Transverse colon (tissue), 3 donors: ENCODE measurements at regions not wholly inside any gene's neighbourhood (a gene's known extent, or its start where the extent isn't known, plus 50 kb on each side); places are given as distances from the start of the nearest gene placed in this dataset.

Source experiments
- CTCF ChIP-seq, 5 experiments: fragments of 200-600 bp in 3 of 5; fragments of 450-650 bp in 2 of 5; sonication (generic) in 3 of 5; IDR thresholded peaks; 1 replicate in 2 of 5; 2 replicates in 3 of 5; pipeline ENCODE4 v1.5.1; 2016 to 2017; ENCODE audit warnings: antibody characterized with exemption in 5 of 5, inconsistent platforms in 3 of 5, mild to moderate bottlenecking in 2 of 5, moderate library complexity in 1 of 5
- POLR2A ChIP-seq: fragments of 450-650 bp; IDR thresholded peaks from one replicate; pipeline ENCODE4 v1.6.1; 2016; ENCODE audit warnings: antibody characterized with exemption, mild to moderate bottlenecking, moderate library complexity

DNA sequence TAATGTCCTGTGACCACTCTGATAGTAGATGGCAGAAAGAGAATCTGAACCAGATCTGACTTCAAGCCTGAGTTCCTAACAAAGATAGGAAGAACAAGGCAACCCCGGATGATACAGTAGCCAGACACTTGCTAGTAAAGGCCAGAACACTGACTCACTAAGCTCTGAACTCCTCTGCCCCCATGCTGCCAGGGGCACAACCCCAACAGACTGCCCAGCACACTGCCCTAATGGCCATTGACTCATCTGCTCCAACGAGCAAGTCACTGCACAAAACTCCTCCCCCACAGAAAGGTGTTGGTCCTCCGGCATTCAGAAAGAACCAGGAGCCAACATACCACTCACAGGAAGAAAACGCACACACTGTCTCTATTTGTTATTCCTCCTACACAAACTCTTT, 179.6 kb upstream of the NUDT4 start:
- TF ChIP-seq CTCF (IDR thresholded peaks at IDR 0.05), result no peak
- TF ChIP-seq POLR2A, result no peak
